ENCODE measurements at regions not wholly inside any gene's neighbourhood (a gene's known extent, or its start where the extent isn't known, plus 50 kb on each side); places are given as distances from the start of the nearest gene placed in this dataset.
"Not testable (repeated sequence)": the region's sequence is repeated elsewhere in the genome, so short reads cannot be mapped to it uniquely, and the experiment has no call there.

GRCh38 chrX:39430551-39430950 is 629.3 kb downstream of the MID1IP1 start:
- TF ChIP-seq CTCF (IDR thresholded peaks at IDR 0.05; ENCODE audit: extremely low read depth, missing control alignments), result no peak
- no peak for DNase-seq (ENCODE audit: low spot score)

GRCh38 chrX:39431893-39432292 is 630.6 kb downstream of the MID1IP1 start:
- no peak for DNase-seq (ENCODE audit: low spot score)
- TF ChIP-seq CTCF (IDR thresholded peaks at IDR 0.05; ENCODE audit: extremely low read depth, missing control alignments), result no peak

- not testable (repeated sequence) for DNase-seq (ENCODE audit: low spot score)
Measured at GRCh38 chrX:39434671-39435070, 633.4 kb downstream of the MID1IP1 start.

- DNase-seq (ENCODE audit: low spot score), result not testable (repeated sequence)
Measured at GRCh38 chrX:39436538-39436937, 635.3 kb downstream of the MID1IP1 start.

GRCh38 chrX:39437670-39438441 is 636.6 kb downstream of the MID1IP1 start:
- no peak for TF ChIP-seq CTCF (IDR thresholded peaks at IDR 0.05; ENCODE audit: extremely low read depth, missing control alignments)
- no peak for DNase-seq (ENCODE audit: low spot score)

- TF ChIP-seq CTCF (IDR thresholded peaks at IDR 0.05; ENCODE audit: extremely low read depth, missing control alignments), result peak; percentile 10
Measured at GRCh38 chrX:39438603-39439602, 637.6 kb downstream of the MID1IP1 start.

GRCh38 chrX:39439906-39440798 is 638.9 kb downstream of the MID1IP1 start:
- no peak for TF ChIP-seq CTCF (IDR thresholded peaks at IDR 0.05; ENCODE audit: extremely low read depth, missing control alignments)
- DNase-seq (ENCODE audit: low spot score), result peak; percentile 33

More at GRCh38 chrX:39438603-39439602, 637.6 kb downstream of the MID1IP1 start:
- no peak for DNase-seq (ENCODE audit: low spot score)
